GM21381 (cell line): ENCODE measurements at regions not wholly inside any gene's neighbourhood (a gene's known extent, or its start where the extent isn't known, plus 50 kb on each side); places are given as distances from the start of the nearest gene placed in this dataset.

Source experiments
- ATAC-seq: cut with Tn5 transposase; IDR thresholded peaks from one replicate; pipeline ENCODE4 v1.9.1; 2021; ENCODE audit warnings: mild to moderate bottlenecking, moderate library complexity; ENCODE audit not compliant: unreplicated experiment

GRCh38 chr9:20291201-20291600 lies 331.1 kb downstream of the MLLT3 start:
- ATAC-seq, result no peak

DNA sequence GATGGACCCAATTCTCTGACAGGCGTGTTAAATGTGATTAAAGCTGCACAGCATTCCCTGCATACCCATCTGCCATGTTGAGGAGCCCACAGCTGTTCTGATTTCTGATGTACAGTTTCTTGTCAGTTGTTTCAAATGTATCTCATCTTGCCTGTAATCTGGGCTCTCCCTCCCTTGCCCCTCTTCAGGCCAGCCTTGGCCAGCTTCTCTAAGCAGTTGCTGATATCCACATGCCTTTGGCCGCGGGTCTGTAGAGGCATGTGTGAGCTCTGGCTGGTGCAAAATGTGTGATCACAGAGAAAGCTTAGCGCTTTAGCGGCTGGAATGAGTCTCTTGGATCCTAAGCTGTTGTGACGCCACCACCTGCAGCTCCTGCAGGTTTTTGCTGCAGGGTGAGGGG lies 332.0 kb downstream of the MLLT3 start:
- ATAC-seq, result no peak

DNA sequence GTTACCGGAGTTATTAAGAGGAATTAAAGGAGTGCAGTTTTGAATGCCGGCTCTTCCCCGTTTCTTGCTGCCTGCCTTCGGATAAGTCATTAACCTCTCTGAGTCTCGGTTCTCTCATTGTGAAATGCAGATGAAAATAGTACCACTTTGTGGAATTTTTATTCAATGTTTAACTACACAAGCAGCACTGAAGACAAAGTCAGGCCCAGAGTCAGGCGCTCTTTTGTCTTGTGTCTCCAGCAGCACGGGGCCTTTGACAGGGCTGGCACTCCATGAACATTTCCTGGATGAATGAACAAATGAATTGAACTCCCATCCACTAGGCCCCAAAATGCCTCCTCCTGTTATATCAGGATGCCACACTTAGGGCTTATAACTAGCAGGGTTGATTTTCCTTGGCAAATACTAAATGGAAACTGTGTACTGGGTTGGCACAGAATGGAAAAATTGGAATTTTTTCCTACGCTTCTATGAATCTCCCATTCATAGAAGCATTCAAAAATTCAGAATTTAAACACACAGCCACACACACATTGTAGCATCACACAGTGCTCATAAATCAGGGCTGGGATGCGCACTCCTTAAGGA lies 332.8 kb downstream of the MLLT3 start:
- peak; percentile 21 for ATAC-seq

DNA sequence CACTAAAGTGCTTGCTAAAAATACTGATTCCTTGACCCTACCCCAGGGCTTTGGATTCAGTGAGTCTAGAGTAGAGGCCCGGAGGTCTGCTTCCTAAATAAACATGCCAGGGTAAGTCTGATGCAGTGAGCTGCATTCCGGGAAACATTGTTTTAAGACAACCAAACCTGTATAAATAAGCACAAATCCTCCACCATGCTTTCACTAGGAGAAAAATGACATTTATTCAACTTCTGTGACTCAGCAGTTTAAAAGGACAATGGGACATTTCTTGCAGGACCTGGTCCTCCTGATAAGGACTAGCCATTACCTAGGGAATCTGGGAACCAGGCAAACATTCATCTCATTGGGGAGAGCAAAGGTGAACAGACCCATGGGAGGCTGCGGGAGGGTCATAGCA lies 335.3 kb downstream of the MLLT3 start:
- no peak for ATAC-seq

- ATAC-seq, result no peak
These were observed 336.1 kb downstream of the MLLT3 start for GRCh38 chr9:20286154-20286700.

- ATAC-seq, result no peak
These were observed 337.6 kb downstream of the MLLT3 start for GRCh38 chr9:20284601-20285289.

GRCh38 chr9:20280330-20280729 lies 342.0 kb downstream of the MLLT3 start:
- no peak for ATAC-seq

GRCh38 chr9:20276762-20277161 lies 345.5 kb downstream of the MLLT3 start:
- ATAC-seq, result no peak

DNA sequence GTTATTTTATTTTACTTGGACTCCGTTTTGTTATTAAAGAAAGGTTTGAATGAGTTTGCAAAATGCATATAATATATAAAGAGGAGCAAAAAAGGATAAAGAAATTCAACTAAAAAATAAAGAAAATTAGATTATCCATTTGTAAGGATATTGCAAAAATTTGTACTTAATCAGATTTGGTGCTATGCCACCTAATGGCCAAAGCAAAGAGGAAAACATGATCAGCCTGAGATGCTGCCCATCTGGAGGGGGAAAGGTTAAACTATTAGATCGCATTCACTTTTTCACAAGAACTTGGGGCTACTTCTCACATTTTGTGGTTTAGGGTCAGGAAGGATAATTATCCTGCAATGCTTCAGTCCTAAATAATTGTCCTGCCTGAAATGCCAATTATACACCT lies 350.6 kb downstream of the MLLT3 start:
- ATAC-seq, result no peak

DNA sequence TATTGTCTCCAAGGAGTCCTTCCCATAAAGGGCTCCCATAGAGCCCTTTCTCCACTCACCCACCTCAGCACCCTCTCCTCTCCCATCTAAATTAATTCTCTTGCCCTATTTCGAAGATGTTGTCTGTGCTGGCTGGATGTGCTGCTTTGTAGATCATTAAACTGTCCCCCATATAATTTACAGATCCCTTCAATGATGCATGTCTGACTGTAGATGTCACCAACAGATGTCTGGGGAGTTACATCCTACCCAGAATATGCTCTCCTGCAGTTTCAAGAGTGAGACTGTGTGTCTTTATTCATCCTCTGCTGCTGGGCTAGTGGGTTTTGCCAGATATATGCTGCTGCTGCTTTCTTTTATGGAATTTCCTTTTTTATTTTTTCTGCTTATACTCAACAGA lies 351.2 kb downstream of the MLLT3 start:
- ATAC-seq, result no peak

DNA sequence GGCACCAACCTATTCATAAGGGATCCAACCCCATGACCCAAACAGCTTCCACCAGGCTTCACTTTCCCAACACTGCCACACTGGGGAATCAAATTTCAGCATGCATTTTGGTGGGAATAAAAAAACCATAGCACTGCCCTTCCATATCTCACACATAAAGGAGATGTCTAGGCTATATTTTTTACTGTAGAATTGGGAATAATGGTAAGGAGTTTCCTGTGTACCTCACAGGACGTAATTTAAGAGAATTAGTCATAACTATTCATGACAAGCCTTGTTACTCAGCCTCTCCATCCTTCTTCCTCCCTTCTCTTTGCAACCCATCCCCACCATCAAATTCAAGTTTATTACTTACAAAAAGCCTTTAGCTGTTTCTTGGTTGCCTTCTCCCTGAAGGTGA lies 352.1 kb downstream of the MLLT3 start:
- ATAC-seq, result no peak

DNA sequence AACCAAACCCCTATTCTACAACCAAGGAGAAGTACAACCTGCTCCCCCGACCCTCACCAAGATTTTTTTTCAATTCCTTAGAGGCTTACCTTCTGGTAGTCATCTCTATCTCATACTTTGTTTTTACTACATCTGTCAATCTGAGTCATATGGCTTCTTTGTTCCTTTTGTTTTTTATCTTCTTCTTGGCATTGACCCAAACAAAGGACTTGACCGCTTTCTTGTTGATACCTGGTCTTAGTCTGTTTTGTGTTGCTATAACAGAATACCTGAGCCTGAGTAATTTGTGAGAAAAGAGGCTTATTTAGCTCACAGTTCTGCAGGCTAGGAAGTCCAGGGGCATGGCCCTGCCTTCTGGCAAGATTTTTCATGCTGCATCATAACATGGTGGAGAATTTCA lies 352.7 kb downstream of the MLLT3 start:
- ATAC-seq, result no peak

GRCh38 chr9:20264896-20265295 lies 357.4 kb downstream of the MLLT3 start:
- ATAC-seq, result no peak

DNA sequence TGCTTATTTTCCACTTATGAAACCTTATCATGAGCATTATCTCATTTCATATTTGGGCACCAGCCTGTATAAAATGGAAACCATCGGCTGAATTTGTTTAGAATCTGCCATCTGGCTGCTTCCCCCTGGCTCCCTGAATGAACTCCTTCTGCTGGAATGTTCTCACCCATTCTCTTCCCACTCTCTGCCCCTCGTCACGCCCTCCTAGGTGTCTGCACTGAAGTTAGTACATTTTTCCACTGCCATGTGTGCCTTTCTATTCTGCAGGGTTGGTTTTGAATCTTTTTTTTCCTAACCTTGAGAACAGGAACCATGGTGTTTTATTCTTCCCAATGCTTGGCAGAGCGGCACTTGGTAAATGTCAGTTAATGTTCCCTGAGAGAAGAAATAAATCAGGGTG lies 359.7 kb downstream of the MLLT3 start:
- no peak for ATAC-seq

DNA sequence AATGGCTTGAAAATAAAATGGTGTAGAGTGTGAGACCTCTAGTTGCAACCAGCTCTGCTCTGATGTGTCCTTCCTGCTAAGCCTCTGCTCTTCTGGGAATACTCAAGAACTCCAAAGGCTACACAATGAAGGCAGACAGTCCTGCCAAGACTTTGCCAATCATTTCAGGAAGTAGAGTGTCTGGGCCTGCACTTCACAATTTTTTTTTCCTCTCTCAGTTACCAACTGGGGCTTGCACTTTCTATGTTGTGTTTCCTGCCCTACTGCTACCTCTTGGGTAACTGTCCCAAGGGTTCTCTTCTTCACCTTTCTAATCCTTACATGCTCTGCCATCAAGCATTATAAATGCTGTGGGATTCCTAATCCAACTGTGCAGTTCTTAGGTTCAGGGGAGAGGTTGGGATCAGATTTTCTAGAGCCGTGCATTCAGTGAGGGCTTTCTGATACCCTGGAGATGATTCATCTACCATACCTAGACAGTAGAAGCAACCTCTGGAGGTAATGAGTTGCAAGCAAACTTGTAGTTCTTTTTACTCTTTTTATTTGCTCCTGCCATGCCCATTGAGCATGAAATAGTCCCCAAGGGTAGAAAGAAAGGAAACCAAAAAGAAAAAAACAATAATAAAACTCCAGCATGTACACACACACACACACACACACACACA lies 365.9 kb downstream of the MLLT3 start:
- ATAC-seq, result no peak

GRCh38 chr9:20255052-20255451 lies 367.2 kb downstream of the MLLT3 start:
- no peak for ATAC-seq

DNA sequence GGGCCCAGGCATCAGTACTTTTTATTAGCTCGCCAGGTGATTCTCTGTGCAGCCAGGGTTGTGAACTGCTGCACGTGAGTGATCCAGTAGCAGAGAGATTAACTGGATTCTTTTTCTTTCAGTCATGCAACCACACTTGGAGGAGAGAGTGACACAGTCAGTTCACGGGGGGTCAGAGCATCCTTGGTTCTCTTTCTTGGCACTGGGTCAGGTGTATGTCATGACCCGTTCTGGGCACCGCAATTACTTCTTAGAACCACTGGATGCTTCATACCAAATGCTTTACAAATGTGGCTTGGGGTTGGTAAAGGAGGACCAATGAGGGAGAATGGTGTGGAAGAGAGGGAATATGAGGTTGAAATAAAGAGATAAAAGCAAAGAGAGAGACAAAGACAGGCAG lies 368.7 kb downstream of the MLLT3 start:
- ATAC-seq, result no peak

GRCh38 chr9:20252778-20253177 lies 369.5 kb downstream of the MLLT3 start:
- ATAC-seq, result no peak

GRCh38 chr9:20250791-20251190 lies 371.5 kb downstream of the MLLT3 start:
- no peak for ATAC-seq

GRCh38 chr9:20244271-20244670 lies 378.0 kb downstream of the MLLT3 start:
- ATAC-seq, result no peak

- ATAC-seq, result no peak
These were observed 378.5 kb downstream of the MLLT3 start for GRCh38 chr9:20243841-20244240.

DNA sequence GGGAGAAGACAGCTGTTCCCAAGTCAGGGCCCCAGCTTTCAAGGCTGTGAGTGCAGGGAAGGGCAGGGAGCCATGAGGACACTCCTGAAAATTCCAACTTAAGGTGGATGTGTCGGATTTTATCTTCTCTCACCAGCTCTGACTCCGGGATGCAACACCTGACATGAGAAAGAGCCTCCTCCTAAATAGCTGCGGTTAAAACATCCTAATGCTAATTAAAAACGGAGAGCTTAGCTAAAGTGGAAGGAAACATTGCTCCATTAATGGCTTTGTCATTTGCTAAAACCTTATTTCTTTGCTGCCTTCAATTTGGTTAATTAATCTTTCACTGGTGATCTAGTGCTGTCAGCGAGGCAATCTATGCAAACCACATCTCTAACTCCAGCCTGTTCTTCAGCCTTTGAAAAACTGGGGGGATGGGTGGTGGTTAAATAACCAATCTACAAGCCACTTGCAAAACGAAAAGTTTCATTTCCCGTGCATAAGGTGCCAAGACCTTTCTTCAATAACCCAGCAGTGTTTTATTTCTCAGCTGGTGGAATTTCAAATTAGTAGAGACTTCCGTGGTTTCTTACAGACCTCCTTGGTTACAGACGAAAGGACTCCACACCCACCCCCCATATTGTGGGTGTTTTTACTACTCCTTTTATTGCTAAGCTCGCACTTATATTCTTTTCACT lies 379.6 kb downstream of the MLLT3 start:
- ATAC-seq, result peak; percentile 93
